Tibial nerve (tissue), 4 donors: ENCODE measurements at regions not wholly inside any gene's neighbourhood (a gene's known extent, or its start where the extent isn't known, plus 50 kb on each side); places are given as distances from the start of the nearest gene placed in this dataset.

Source experiments
- CTCF ChIP-seq, 5 experiments: fragments of 200-600 bp in 3 of 5; fragments of 450-650 bp in 2 of 5; sonication (generic) in 3 of 5; IDR thresholded peaks; one replicate each; pipeline ENCODE4 v1.5.1; 2016 to 2019; ENCODE audit warnings: antibody characterized with exemption in 5 of 5, mild to moderate bottlenecking in 3 of 5, moderate library complexity in 2 of 5
- EP300 ChIP-seq, 2 donors: sonication (generic); formaldehyde crosslinking; IDR thresholded peaks; one replicate each; pipeline ENCODE4 v1.6.1; 2017; ENCODE audit warnings: antibody characterized with exemption in 2 of 2, mild to moderate bottlenecking in 1 of 2

- TF ChIP-seq CTCF (IDR thresholded peaks at IDR 0.05) (no peak), EP300 (IDR thresholded peaks at IDR 0.05) (no peak)
These were observed 242.9 kb downstream of the ZNF516 start for GRCh38 chr18:76252139-76252538.
